Activated naive CD4-positive, alpha-beta T cell treated with anti-CD3 and anti-CD28 coated beads, Interleukin-2, amount 50 U/mL, for 72 hours (primary cell): ENCODE measurements at regions not wholly inside any gene's neighbourhood (a gene's known extent, or its start where the extent isn't known, plus 50 kb on each side); places are given as distances from the start of the nearest gene placed in this dataset.

Experiments used
- ATAC-seq, 2 donors: fragments of 150-1000 bp; cut with Tn5 transposase; 2 replicates each; pipeline ENCODE4 v1.10.0; 2021; ENCODE audit warnings: mild to moderate bottlenecking in 2 of 2, moderate library complexity in 2 of 2
- DNase-seq, 2 donors: peaks; one replicate each; pipeline ENCODE4 v3.0.0; 2021 to 2022; ENCODE audit warnings: low spot score in 2 of 2
- H3K27ac Mint-ChIP-seq, 2 donors: one replicate each; pipeline ENCODE4 v1.8.0; 2022; ENCODE audit warnings: mild to moderate bottlenecking in 2 of 2, mixed read lengths in 2 of 2
- H3K36me3 Mint-ChIP-seq, 2 donors: one replicate each; pipeline ENCODE4 v1.8.0; 2022; ENCODE audit warnings: mixed read lengths in 2 of 2
- H3K9me3 Mint-ChIP-seq, 2 donors: one replicate each; pipeline ENCODE4 v1.8.0; 2022; ENCODE audit warnings: mixed read lengths in 2 of 2

DNA sequence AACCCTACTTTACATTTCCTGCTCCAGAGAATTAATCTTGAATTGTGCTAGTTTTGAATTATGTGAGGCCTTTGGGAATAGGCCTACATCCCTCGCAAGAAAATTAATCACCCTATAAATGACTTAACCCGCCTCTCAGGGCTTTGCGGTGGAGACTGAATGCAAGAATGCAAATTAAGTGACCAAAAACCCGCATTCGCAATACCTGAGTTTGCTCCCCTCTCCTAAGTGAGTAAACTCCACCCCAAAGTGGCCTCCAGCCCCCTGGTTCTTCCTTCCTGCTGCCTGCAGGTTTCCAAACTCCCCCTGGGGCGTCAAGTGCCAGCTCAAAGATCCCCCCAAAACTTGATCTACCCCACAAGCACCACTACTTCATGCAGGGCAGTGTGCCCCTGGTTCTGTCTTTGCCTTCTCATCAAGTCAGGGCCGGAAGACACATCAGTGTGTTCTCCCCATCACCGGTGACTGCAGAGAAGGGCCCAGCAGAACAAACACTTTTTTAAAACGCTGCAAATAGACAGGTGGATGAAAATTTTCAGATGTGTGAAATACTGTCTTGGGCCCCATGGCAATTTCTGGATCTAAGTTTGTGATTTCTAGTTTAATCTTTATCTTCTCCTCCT, 644.7 kb downstream of the VRK1 start:
- no peak for DNase-seq
- peaks cover 3 to 8% of the 10 kb centered on the region in 2 donors for H3K9me3 Mint-ChIP-seq

DNA sequence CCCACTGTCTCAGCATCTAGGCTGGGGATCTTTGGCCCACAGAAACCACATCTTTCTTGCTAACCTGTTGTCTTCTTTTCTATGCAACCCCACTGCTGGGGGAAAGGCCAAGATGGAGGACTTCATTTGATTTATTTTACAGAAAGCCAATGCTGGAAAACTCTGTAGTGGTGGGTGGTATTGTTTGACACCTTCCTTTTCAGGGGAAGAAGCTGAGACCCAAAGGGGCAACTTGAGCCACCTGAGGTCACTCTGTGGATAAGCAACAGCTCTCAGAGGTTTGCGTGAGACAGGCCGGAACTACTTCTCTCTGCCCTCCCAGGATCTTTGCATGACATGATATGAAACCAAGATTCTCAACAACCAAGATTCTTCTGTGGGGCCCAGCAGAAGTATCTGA, 645.2 kb downstream of the VRK1 start:
- DNase-seq (no peak), ATAC-seq (peak; percentile 51 to 86)
- peak overlapping the region; percentile 89 to 92 for H3K27ac Mint-ChIP-seq
- peaks cover 3 to 7% of the 10 kb centered on the region in 2 donors for H3K9me3 Mint-ChIP-seq
- peaks cover 0 to 5% of the 10 kb centered on the region in 2 donors for H3K36me3 Mint-ChIP-seq

More for the DNA sequence above, 644.7 kb downstream of the VRK1 start:
- peak; percentile 5 to 33 for ATAC-seq
- H3K27ac Mint-ChIP-seq: peak overlapping the region; percentile 89 to 92
- H3K36me3 Mint-ChIP-seq: peaks cover 0 to 6% of the 10 kb centered on the region in 2 donors

DNA sequence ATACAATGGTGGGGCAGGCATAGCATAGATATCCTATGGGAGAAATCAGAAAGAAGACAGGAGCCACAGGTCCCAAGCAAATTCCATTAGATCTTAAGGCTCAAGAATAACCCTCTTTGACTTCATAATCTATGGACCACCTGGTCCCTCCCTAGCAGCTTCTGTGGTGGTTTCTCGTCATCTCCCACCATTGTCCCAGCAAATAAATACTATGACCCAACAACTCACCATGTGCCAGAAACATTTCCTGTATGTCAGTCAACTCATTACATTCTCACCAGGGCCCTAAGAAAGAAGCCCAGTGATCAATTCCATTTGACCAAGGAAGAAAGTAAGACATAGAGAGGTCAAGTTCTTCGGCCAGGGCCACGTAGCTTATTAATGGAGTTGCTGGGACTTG, 646.2 kb downstream of the VRK1 start:
- ATAC-seq: no peak
- peaks cover under 1% of the 10 kb centered on the region in 2 donors for H3K9me3 Mint-ChIP-seq
- H3K27ac Mint-ChIP-seq: peak overlapping the region in 1 of 2 donors; percentile 92
- DNase-seq: no peak
- H3K36me3 Mint-ChIP-seq: no peaks in the 10 kb centered on the region

DNA sequence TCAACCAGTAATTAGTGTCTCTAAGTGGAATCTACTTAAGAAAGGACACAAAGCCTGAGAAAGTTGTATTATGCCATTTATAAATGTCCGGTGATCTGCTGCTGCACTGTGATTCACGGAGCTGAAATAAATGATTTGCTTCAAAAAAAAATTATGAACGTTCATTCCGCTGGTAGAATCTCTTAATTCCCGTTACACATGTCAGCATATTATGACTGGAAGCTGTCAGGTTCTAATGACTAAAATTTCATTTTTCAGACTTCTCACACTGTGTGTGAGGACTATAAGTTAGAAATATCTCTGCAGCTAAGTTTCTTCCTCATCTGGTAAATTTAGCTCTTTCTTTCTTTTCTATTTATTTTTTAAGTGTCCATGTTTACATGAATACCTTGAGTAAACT, 647.1 kb downstream of the VRK1 start:
- no peak for DNase-seq
- Mint-ChIP-seq H3K27ac (peak overlapping the region in 1 of 2 donors; percentile 92), H3K36me3 (no peaks in the 10 kb centered on the region), H3K9me3 (no peaks in the 10 kb centered on the region)
- no peak for ATAC-seq

DNA sequence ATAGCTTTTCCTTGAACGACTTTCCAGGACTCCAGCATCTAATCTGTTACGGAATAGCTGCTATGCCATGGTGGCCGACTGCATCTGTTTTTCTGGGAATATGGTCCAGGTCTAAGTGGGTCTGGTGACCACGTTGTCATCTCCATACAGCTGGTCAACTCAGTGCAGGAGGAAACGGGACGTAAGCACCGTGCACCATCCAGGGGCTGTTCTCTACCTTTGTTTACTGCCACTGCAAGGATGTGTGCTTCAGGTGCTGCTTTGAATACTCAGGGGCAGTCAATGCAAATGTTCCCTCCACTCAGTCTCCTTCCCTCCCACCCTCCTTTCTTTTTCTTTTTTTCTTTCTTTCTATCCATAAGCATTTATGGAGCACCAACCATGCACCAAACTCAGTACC, 648.2 kb downstream of the VRK1 start:
- Mint-ChIP-seq H3K36me3 (no peaks in the 10 kb centered on the region), H3K9me3 (no peaks in the 10 kb centered on the region), H3K27ac (peak overlapping the region; percentile 4 to 52)
- DNase-seq (no peak), ATAC-seq (no peak)

DNA sequence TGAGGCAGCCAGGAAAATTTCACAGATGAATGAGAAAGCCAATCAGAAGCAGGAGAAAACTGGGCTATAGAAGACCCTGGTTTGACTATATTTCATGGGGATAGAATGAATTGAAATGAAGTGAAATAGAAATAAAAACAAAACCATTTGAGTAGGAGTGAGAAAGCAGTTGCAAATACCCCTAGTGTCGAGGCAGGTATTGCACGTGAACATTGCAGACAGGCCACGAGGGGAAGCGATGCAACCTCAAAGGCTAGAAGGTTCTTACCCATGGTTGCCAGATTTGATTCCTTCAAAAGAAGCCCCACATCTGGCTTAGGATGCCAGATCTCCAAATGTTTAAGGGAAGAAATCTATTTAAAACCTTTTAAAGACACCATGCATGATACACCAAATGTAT, 648.9 kb downstream of the VRK1 start:
- no peak overlapping the region for H3K27ac Mint-ChIP-seq
- DNase-seq (no peak), ATAC-seq (no peak)
- no peaks in the 10 kb centered on the region for H3K9me3 Mint-ChIP-seq
- H3K36me3 Mint-ChIP-seq: no peaks in the 10 kb centered on the region

DNA sequence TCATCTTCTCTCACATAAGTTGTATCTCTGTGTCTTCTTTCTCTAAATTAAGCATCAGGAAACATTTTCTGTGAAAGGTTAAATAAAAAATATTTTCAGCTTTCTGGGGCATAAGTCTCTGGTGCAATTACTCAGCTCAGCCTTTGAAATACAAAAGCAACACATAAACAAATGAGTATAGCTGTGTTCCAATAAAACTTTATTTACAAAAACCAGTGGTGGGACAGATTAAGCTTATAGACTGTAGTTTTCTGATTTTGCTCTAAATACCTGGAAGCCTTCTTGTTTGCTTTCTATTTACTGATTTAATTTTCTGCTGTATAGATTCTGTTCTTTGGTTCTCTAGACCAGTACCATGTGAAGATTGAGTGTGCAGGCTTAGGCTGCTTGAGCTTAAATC, 655.1 kb downstream of the VRK1 start:
- ATAC-seq (no peak), DNase-seq (no peak)
- Mint-ChIP-seq H3K9me3 (no peaks in the 10 kb centered on the region), H3K36me3 (peaks cover 9 to 17% of the 10 kb centered on the region in 2 donors), H3K27ac (no peak overlapping the region)

DNA sequence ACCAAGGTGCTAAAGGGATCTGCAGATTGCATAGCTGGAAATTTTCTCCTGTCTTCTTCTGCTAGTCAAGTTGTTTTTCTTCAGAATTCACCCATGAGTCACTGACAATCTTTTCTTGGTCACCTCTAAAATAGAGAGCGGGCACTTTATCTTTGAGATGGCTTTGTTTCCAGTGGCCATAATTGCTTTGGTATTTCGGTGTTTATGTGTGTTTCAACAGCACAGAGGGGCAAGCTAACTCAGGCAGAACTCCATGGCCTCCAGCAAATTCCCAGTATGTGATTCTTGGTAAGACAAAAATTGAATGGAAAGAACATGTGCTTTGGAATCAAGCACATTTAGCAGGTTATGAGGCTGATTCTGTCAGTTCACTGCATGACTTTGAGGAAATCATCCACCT, 656.8 kb downstream of the VRK1 start:
- peaks cover 22 to 34% of the 10 kb centered on the region in 2 donors for H3K36me3 Mint-ChIP-seq

DNA sequence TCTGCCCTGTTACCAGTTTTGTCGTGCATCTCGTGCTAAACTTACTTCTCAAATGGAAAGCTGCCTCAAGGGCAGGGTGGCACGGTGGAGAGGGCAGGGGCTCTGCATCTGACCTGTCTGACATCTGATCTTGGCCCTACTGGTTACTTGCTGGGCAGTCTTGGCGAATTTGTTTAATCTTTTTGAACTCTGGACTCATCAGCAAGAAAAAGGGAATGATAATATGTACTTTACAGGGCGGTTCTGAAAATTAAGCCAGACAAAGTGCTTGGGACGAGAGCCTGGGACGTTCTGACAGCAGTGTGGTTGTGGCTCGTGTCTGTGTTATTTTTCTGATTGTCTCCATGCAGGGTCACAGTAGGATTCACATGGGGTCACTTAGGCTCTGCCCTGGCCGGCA, 659.3 kb downstream of the VRK1 start:
- Mint-ChIP-seq H3K27ac (peak overlapping the region; percentile 97 to 100), H3K36me3 (peaks cover 38 to 53% of the 10 kb centered on the region in 2 donors), H3K9me3 (peaks cover 2 to 7% of the 10 kb centered on the region in 2 donors)
- no peak for DNase-seq
- ATAC-seq: no peak

More for the DNA sequence above, 656.8 kb downstream of the VRK1 start:
- Mint-ChIP-seq H3K27ac (no peak overlapping the region), H3K9me3 (peaks cover 0 to 4% of the 10 kb centered on the region in 2 donors)
- ATAC-seq (no peak), DNase-seq (no peak)

DNA sequence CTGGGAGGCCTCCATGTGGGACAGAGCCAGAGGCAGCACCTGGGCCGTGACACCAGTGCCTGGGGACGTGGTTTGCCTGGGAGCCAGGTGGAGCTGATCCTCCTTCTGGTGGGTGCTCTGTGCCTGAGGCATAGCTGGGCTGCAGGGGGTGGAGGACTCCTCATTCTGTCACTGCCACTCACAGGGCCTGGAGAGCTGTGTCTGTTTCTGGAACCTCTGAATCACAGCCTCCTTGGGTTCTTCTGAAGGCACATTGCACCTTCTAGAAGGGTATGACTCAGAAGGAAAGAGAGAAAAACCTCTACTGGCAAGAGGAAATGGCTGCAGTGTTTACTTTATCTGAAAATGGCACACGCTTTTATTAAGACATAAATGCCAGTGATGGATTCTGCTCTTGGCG, 659.8 kb downstream of the VRK1 start:
- H3K27ac Mint-ChIP-seq: peak overlapping the region; percentile 97 to 100
- peaks cover 43 to 58% of the 10 kb centered on the region in 2 donors for H3K36me3 Mint-ChIP-seq
- ATAC-seq (peak; percentile 90 to 95), DNase-seq (peak; percentile 67 to 80)
- H3K9me3 Mint-ChIP-seq: peaks cover 7 to 10% of the 10 kb centered on the region in 2 donors

DNA sequence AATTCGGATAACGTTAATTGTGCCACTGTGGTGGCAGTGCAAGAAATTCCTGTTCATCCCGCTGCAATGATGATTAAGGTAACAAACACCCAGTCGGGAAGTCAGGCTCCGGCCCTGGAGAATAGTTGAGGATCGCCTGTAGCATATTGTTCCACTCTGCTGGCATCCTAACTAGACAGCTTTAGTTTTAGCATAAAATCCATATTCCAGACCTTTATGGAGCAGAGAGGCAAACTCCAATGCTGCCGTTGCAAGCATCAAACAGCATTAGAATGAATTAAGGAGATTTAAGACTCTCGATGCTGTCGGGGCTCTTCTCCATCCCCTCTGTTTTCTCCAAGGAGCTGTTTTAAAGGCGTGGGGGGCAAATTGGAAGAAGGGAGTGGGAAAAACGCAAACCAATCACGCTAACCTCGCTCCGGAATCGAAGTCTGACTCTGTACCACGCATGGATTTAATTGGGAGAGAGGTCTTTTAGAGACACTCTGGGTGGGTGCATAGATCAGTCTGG, 660.4 kb downstream of the VRK1 start:
- ATAC-seq (no peak), DNase-seq (no peak)
- peak overlapping the region; percentile 97 to 100 for H3K27ac Mint-ChIP-seq
- H3K9me3 Mint-ChIP-seq: peaks cover 12 to 15% of the 10 kb centered on the region in 2 donors
- peaks cover 49 to 65% of the 10 kb centered on the region in 2 donors for H3K36me3 Mint-ChIP-seq

DNA sequence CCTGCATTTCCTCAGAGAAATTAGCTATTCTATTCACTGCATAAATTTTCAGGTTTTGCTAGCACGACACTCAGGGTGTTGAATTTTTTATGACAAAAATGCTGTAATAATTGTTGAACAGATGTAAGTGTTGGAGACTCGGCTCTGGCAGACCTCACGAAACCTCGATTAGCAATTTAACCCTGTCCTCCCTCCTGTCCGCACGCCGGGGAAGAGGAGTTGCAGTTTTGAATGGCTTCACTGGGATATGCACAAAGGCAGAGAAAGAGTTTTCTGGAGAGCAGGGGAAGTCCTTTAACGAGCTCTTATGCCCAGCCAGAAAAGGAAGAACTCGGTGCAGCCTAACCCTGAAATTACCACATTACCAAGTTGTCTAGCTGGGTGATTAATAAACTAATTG, 661.1 kb downstream of the VRK1 start:
- H3K9me3 Mint-ChIP-seq: peaks cover 14 to 16% of the 10 kb centered on the region in 2 donors
- H3K27ac Mint-ChIP-seq: peak overlapping the region; percentile 98 to 100
- ATAC-seq (no peak), DNase-seq (no peak)
- peaks cover 56 to 71% of the 10 kb centered on the region in 2 donors for H3K36me3 Mint-ChIP-seq

DNA sequence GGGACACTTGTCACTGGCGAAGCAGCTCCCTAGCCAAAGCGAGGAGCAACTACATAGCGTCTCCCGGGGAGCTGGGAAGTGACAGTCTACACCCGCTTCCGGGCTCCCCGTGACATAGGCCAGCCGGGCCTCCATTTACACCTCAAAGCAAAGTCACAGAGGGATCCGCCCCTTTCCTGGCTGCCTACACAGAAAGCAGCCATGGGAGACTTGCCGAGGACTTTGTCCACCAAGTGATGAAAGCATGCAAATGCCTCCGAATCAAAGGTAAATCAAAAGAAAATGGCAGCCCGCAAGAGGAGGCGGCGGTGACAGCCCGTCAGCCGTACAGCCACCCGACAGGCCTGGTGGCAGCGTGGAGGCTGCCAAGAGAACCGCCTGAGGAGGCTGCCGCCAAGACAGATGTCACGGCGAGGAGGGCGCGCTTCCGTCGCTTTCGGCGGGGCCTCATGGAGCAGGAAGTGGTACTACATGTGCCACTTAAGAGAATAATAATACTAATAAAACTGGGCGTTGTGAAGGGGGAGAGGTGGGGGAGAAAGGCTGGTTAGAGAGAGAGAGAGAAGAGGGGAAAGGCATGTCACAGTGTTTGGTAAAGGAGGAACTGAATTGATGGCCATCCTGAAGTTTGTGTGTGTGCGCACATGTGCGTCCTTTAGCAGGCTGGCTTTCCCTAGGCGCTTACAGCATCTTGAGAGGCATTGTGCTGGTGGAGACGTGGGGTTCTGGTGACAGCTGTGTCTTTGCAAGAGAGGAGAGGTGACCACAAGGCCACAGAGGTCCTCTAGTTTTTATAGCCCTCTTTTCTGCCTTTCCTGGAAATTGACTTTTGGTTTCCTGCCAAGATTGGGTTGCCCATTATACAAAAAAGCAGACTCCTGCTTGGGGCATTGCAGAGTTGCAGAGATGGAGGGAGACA, 661.7 kb downstream of the VRK1 start:
- ATAC-seq (peak; percentile 79 to 82), DNase-seq (peak; percentile 74 to 84)
- H3K36me3 Mint-ChIP-seq: peaks cover 57 to 75% of the 10 kb centered on the region in 2 donors
- H3K27ac Mint-ChIP-seq: peak overlapping the region; percentile 98 to 100
- H3K9me3 Mint-ChIP-seq: peaks cover 14 to 16% of the 10 kb centered on the region in 2 donors

DNA sequence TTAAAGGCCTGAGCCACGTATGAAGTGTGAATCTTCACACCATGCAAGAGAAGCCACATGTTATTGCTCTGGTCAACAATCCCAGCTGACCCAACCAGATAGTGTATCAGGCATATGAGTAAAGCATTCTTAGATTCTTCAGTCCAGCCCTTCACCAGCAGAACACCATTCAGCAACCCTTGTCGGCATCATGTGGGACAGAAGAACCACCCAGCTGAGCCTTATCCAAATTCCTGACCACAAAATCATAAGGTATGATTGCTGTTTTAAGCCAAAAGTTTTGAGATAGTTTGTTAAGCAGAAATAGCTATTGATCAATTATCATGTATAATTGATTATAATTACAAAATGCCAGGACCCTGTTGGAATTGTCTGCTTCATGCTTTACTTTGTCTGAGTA, 664.9 kb downstream of the VRK1 start:
- ATAC-seq: no peak
- Mint-ChIP-seq H3K9me3 (peaks cover 23 to 29% of the 10 kb centered on the region in 2 donors), H3K36me3 (peaks cover 63 to 80% of the 10 kb centered on the region in 2 donors), H3K27ac (peak overlapping the region in 1 of 2 donors; percentile 59)
- DNase-seq: no peak

DNA sequence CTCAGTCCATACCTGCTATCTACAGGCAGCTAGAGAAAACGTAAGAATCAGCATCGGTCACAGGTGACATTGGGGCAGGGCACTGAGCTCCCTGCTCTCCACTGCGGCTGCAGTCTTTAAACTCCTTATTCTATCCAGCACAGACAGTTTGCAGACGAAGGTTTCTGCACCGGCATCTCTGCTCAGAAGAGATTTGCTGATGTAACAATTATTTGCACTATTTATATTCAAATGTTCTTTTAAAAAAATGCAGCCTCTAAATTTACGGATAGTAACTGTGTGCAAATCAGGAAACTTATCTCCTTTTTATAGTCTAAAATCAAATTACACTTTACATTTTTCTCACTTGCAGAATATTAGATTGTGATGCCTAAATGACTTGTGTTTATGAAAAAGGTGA, 671.0 kb downstream of the VRK1 start:
- Mint-ChIP-seq H3K9me3 (peaks cover 9 to 13% of the 10 kb centered on the region in 2 donors), H3K27ac (no peak overlapping the region), H3K36me3 (peaks cover 33 to 71% of the 10 kb centered on the region in 2 donors)
- DNase-seq: no peak
- no peak for ATAC-seq

DNA sequence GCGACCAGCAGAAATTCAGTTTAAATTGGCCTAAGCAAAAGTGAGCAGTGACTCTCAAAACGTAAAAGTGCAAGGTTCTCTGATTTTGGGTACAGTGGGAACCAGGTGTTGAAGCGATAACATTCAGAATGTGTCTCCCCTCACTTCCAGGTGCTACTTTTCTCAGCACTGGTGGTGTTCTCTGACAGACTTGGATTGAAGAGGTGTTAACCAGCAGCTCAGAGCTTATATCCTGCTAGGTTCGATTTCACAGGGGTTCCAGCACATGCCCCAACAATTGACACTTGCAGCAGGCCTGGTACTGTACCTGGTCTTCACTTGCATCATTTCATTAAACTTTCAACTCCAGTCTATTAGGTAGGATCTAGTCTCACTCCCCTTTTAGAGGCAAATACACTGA, 680.2 kb downstream of the VRK1 start:
- Mint-ChIP-seq H3K9me3 (no peaks in the 10 kb centered on the region), H3K36me3 (peaks cover 19% of the 10 kb centered on the region in 2 donors), H3K27ac (no peak overlapping the region)
- ATAC-seq (no peak), DNase-seq (no peak)

DNA sequence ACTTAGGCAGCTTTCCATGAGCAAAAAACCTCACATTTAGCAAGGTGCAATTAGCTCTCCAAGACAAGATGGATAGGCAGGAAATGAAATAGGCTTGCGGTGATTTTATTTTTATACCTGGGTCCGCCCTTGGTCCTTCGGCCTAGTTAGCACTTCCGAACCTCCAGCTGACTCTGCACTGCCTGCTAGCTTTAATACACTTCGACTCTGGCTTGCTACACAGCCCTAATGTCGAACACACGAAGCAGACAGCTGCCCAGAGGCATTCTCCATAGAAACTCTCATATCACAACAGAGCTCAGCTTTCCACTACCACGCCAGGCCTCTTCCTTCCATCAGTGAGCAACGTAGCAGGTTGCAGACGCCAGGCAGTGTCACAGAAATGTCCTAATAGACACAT, 688.0 kb downstream of the VRK1 start:
- Mint-ChIP-seq H3K9me3 (no peaks in the 10 kb centered on the region), H3K36me3 (peaks cover 0 to 4% of the 10 kb centered on the region in 2 donors), H3K27ac (no peak overlapping the region)
- DNase-seq: no peak
- no peak for ATAC-seq
